Neural progenitor cell (in vitro differentiated cells): ENCODE measurements at regions not wholly inside any gene's neighbourhood (a gene's known extent, or its start where the extent isn't known, plus 50 kb on each side); places are given as distances from the start of the nearest gene placed in this dataset.

Experiments used
- CTCF ChIP-seq: fragments of 200-600 bp; sonication (generic); IDR thresholded peaks from 2 replicates; pipeline ENCODE4 v1.5.1; 2017; ENCODE audit warnings: antibody characterized with exemption, mild to moderate bottlenecking
- EZH2 ChIP-seq: fragments of 200-600 bp; sonication (generic); IDR thresholded peaks from 2 replicates; pipeline ENCODE4 v1.6.1; 2017; ENCODE audit warnings: antibody characterized with exemption, mild to moderate bottlenecking, moderate library complexity
- EZH2phosphoT487 ChIP-seq: fragments of 200-600 bp; sonication (generic); IDR thresholded peaks from 2 replicates; pipeline ENCODE4 v1.6.1; 2017; ENCODE audit warnings: antibody characterized with exemption

DNA sequence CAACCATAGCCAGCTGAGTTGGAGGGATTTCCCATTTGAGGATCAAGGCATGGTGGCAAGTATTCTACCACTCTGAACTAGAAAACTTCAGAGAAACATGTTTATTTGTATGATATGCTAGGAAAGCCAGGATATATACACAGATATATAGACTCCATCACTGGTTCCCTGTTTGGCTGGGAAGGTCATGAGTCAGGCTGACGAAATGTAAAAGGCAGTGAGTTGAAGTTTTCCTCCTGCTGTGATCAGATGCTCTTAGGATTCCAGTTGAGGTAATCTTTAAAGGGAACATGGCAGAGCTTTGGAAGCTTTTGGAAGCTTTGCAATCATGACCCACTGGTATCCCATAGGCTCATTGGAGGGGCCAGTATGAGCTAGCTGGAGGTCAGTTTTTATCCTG, 1369.1 kb downstream of the EPHA7 start:
- no peak for TF ChIP-seq EZH2phosphoT487
- no peak for TF ChIP-seq CTCF
- no peak for TF ChIP-seq EZH2
